CD4-positive, alpha-beta T cell (primary cell): ENCODE measurements at regions not wholly inside any gene's neighbourhood (a gene's known extent, or its start where the extent isn't known, plus 50 kb on each side); places are given as distances from the start of the nearest gene placed in this dataset.

Experiments
- ATAC-seq: fragments of 200-7000 bp; cut with Tn5 transposase; one replicate; pipeline ENCODE4 v1.10.0; 2022; ENCODE audit warnings: mild to moderate bottlenecking; ENCODE audit not compliant: poor library complexity
- CTCF ChIA-PET: fragments of 350-600 bp; sonication (Branson Sonifier 250); formaldehyde crosslinking; loops from one replicate; lab custom pipeline; 2021; ENCODE audit warnings: antibody characterized with exemption, inconsistent platforms; lab: Charles Lee
- POLR2A ChIA-PET: fragments of 350-600 bp; sonication (Branson Sonifier 250); formaldehyde crosslinking; loops from one replicate; lab custom pipeline; 2021; ENCODE audit warnings: antibody characterized with exemption, inconsistent platforms; lab: Charles Lee
- DNase-seq, 14 experiments: peaks; one replicate each; pipeline ENCODE4 v3.0.0-alpha.2; 2013 to 2020; ENCODE audit warnings: mixed read lengths in 2 of 14
- H3K27ac ChIP-seq, 2 donors: one replicate each; pipeline versions ENCODE4 v1.5.1 to v1.7.0; 2013; ENCODE audit warnings: low read length in 2 of 2, low read depth in 1 of 2, mild to moderate bottlenecking in 1 of 2
- H3K27me3 ChIP-seq, 2 experiments: 1 replicate in 1 of 2; 2 replicates in 1 of 2; pipeline versions ENCODE4 v1.6.1 to v1.7.0; 2013; ENCODE audit warnings: low read length in 2 of 2, control low read depth in 1 of 2, mild to moderate bottlenecking in 1 of 2, moderate library complexity in 1 of 2; ENCODE audit not compliant: insufficient read depth in 2 of 2, control insufficient read depth in 1 of 2
- H3K36me3 ChIP-seq: one replicate; pipeline ENCODE4 v1.6.1; 2013; ENCODE audit warnings: low read length, control low read depth; ENCODE audit not compliant: insufficient read depth
- H3K4me1 ChIP-seq: one replicate; pipeline ENCODE4 v1.6.1; 2013; ENCODE audit warnings: low read length, control low read depth; ENCODE audit not compliant: insufficient read depth
- H3K4me3 ChIP-seq: one replicate; pipeline ENCODE4 v1.5.1; 2013; ENCODE audit warnings: mild to moderate bottlenecking, low read length, moderate library complexity
- H3K9me3 ChIP-seq, 2 experiments: 1 replicate in 1 of 2; 2 replicates in 1 of 2; pipeline versions ENCODE4 v1.6.1 to v1.7.0; 2013; ENCODE audit warnings: low read length in 2 of 2, mild to moderate bottlenecking in 2 of 2, control low read depth in 1 of 2, moderate library complexity in 1 of 2; ENCODE audit not compliant: control insufficient read depth in 1 of 2, insufficient read depth in 1 of 2
- H3K27ac Mint-ChIP-seq: one replicate; pipeline ENCODE4 v1.8.0; 2020; ENCODE audit warnings: mixed read lengths
- H3K27me3 Mint-ChIP-seq: one replicate; pipeline ENCODE4 v1.8.0; 2021; ENCODE audit warnings: mixed read lengths
- H3K36me3 Mint-ChIP-seq: one replicate; pipeline ENCODE4 v1.8.0; 2021; ENCODE audit warnings: low read depth, mixed read lengths
- H3K4me1 Mint-ChIP-seq: one replicate; pipeline ENCODE4 v1.8.0; 2021; ENCODE audit warnings: low read depth, mixed read lengths
- H3K4me3 Mint-ChIP-seq: one replicate; pipeline ENCODE4 v1.8.0; 2020; ENCODE audit warnings: mild to moderate bottlenecking, mixed read lengths
- H3K9me3 Mint-ChIP-seq: one replicate; pipeline ENCODE4 v1.8.0; 2020; ENCODE audit warnings: mixed read lengths
- CTCF ChIP-seq: fragments of 200-600 bp; IDR thresholded peaks from one replicate; pipeline ENCODE4 v1.8.0; 2022; ENCODE audit warnings: antibody characterized with exemption, mild to moderate bottlenecking
- intact Hi-C, 2 experiments: fragments of 100-400 bp; cut with DNase I in 1 of 2; cut with micrococcal nuclease in 1 of 2; formaldehyde crosslinking; loops; one replicate each; pipeline versions ENCODE4 v1.15.1 to v1.9.0; 2023 to 2025; cut with DNase I, micrococcal nuclease

GRCh38 chrX:39842281-39842973 lies 255.3 kb downstream of the BCOR start:
- Histone ChIP-seq H3K4me1 (no peaks in the 10 kb centered on the region), H3K9me3 (no peaks in the 10 kb centered on the region), H3K36me3 (no peaks in the 10 kb centered on the region), H3K27me3 (no peaks in the 10 kb centered on the region), H3K4me3 (no peak overlapping the region), H3K27ac (no peak overlapping the region)
- DNase-seq (no peak), ATAC-seq (no peak)
- intact Hi-C loops = no loop called here
- ChIA-PET POLR2A (no interaction called here), CTCF (no interaction called here)
- Mint-ChIP-seq H3K27ac (no peak overlapping the region), H3K4me3 (no peak overlapping the region), H3K9me3 (no peaks in the 10 kb centered on the region), H3K36me3 (no peaks in the 10 kb centered on the region), H3K27me3 (no peaks in the 10 kb centered on the region), H3K4me1 (no peaks in the 10 kb centered on the region)
- no peak for TF ChIP-seq CTCF

GRCh38 chrX:39843318-39843717 lies 254.4 kb downstream of the BCOR start:
- Histone ChIP-seq H3K36me3 (no peaks in the 10 kb centered on the region), H3K4me3 (no peak overlapping the region), H3K9me3 (no peaks in the 10 kb centered on the region), H3K4me1 (no peaks in the 10 kb centered on the region), H3K27ac (no peak overlapping the region), H3K27me3 (no peaks in the 10 kb centered on the region)
- no peak for DNase-seq
- H3K4me1 Mint-ChIP-seq = no peaks in the 10 kb centered on the region
- no peaks in the 10 kb centered on the region for H3K36me3 Mint-ChIP-seq
- CTCF ChIA-PET = no interaction called here
- intact Hi-C loops = no loop called here
- POLR2A ChIA-PET = no interaction called here
- no peak for ATAC-seq
- TF ChIP-seq CTCF = no peak
- H3K27me3 Mint-ChIP-seq = no peaks in the 10 kb centered on the region
- no peak overlapping the region for H3K4me3 Mint-ChIP-seq
- no peak overlapping the region for H3K27ac Mint-ChIP-seq
- no peaks in the 10 kb centered on the region for H3K9me3 Mint-ChIP-seq

- Histone ChIP-seq H3K4me1 (peaks cover 3% of the 10 kb centered on the region), H3K36me3 (no peaks in the 10 kb centered on the region), H3K27ac (no peak overlapping the region), H3K27me3 (no peaks in the 10 kb centered on the region), H3K4me3 (no peak overlapping the region), H3K9me3 (no peaks in the 10 kb centered on the region)
- no peak overlapping the region for H3K4me3 Mint-ChIP-seq
- H3K36me3 Mint-ChIP-seq = no peaks in the 10 kb centered on the region
- intact Hi-C loops = no loop called here
- ChIA-PET POLR2A (no interaction called here), CTCF (no interaction called here)
- DNase-seq = no peak
- H3K4me1 Mint-ChIP-seq = peaks cover 4% of the 10 kb centered on the region
- no peak for TF ChIP-seq CTCF
- ATAC-seq = no peak
- H3K9me3 Mint-ChIP-seq = no peaks in the 10 kb centered on the region
- no peaks in the 10 kb centered on the region for H3K27me3 Mint-ChIP-seq
- no peak overlapping the region for H3K27ac Mint-ChIP-seq
Measured at GRCh38 chrX:39845233-39845632, 252.5 kb downstream of the BCOR start.
